ENCODE measurements at regions not wholly inside any gene's neighbourhood (a gene's known extent, or its start where the extent isn't known, plus 50 kb on each side); places are given as distances from the start of the nearest gene placed in this dataset.

- no peak for DNase-seq
These were observed 789.9 kb upstream of the IGFBP3 start for GRCh38 chr7:46710927-46711326.

DNA sequence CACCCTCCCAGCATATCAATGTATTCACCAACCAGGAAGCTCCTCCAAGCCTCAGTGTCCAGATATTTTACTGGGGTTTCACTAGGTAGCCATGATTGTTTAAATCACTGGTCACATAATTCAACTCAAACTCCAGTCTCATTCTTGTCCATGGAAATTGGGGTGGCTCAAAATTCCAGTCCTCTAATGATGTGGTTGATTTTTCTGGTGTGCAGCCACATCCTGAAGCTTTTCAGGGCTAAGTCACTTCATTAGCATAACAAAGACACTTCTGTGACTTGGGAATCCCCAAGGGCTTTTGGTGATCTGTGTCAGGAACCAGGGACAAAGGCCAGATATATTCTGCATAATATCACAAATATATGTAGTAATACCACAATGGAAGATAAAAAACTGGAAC is 786.9 kb upstream of the IGFBP3 start:
- DNase-seq = no peak

DNA sequence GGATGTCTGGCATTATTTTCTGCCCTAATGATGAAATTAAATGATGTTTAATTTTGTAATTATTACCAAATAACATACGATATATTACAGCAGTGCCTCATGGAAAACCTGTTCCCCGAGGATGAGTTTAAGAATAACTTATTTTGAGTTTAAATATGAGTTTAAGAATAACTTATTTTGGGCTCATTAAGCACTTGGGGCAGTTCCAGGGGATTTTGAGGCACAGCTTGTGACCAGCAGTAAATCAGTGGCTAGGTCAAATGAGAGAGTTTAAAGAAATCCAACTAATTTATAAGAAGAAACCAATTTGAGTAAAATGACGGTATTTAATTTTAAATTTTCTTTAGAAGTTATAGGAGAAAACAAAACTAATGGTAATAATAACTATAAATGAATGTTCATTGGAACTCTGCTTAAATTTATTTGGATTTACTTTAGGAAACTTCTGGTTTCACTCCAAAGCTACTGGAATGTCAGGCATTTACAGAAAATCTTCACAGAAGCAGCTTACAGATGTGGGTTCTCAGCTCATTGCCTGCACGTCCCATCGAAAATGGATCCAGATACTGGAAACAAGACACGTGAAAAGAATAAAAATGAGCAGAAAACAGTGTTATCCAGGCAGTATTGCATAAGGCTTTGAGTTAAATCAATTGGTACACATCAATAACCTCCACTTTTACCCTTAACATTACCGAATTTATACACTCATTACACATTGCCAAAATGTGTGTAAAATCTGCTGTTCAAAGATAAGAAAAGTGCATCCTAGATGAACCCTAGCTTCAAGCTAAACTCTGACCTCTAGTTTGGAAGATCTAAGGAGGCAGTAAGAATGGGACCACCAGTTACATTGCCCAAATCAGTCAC is 784.5 kb upstream of the IGFBP3 start:
- no peak for DNase-seq

GRCh38 chr7:46696741-46697140 is 775.7 kb upstream of the IGFBP3 start:
- no peak for DNase-seq

DNA sequence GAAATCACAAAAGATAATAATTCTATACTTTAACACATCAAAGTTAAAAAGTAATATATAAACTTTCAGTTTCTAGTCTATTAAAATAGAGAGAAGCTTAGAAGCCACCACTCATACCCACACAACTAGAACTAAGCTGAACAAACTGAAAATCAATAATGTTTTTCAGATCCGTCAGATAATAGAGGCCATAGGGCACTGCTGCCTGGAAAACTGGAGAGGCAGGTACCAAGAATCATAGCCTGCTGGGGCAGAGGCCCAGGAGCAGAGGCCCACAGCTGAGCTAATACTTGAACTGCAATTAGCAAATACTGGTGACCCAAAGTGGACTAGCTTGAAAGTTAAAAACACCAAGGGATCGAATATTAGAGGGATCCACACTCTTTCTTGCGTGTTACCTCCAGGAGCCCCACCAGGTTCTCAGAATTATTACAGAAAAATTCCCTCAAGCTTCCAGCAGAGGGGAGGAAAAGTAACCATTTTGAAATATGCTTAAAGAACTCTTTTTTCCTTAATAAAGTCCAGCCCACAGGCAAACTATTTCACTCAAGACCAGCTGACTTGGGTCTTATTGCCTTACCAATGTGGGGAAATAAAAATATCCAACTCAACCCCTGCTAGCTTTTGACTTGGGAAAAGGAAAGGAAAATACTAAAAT is 774.1 kb upstream of the IGFBP3 start:
- no peak for DNase-seq

DNA sequence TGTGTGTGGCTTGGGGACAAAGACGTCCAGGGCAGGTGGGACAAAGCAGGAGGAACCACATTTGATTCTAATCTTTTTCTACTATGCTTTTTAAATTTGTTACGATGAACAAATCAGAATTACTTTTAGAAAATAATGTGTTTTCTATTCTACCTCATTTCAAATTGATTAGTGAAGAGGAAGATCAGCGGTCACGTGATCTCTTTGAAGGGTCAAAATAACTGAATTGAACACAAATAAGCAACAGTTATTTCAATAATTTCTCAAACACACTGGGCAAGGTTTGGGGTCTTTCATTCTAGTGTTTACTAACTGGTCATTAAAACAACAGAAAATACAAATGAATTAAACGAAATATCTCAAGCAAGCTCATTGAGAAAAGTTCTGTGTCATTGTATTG is 773.0 kb upstream of the IGFBP3 start:
- no peak for DNase-seq

DNA sequence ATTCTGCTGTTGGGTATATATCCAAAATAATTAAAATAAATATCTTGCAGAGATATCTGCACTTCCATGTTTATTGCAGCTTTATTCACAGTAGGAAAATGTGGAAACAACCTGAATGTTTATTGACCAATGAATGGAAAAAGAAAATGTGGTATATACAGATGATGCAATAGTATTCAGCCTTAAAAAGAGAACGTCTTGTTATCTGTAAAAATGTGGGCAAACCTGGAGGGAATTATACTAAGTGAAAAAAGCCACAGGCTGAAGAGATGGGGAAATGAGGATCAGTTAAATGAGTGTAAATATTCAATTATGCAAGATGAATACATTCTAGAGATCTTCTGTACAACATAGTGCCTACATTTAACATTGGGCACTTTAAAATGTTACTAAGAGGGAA is 766.1 kb upstream of the IGFBP3 start:
- DNase-seq = no peak

GRCh38 chr7:46685051-46685450 is 764.0 kb upstream of the IGFBP3 start:
- no peak for DNase-seq

- DNase-seq = no peak
These were observed 762.0 kb upstream of the IGFBP3 start for GRCh38 chr7:46682836-46683624.

DNA sequence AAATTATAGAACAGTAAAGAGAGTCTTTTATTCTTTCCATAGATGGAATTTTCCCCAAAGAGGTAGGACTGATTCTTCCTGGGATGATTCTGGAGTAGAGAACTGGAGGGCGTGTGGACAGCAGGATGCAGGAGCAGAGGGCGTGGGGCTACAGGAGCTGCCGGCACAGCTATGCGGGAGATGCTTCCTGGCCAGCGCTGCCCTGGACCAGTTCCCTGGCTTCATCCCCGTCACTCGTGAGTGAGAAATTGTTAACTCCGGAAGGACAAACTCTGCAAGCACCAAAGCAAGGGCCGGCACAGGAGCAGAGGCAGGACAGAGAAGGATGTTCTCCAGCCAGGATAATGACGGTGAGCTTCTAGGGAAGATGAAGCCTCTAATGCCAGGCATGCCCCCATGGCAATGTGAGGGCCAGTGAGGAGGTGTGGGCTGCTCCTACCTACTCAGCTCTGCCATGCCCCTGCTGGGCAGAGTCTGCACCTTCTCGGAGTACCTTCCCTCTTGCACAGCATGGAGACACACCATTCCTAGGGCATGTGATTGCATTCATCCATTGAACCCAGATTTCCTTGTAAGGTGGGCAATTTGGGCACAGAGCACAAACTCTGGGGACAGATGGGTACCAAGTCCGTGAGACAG is 760.9 kb upstream of the IGFBP3 start:
- no peak for DNase-seq

DNA sequence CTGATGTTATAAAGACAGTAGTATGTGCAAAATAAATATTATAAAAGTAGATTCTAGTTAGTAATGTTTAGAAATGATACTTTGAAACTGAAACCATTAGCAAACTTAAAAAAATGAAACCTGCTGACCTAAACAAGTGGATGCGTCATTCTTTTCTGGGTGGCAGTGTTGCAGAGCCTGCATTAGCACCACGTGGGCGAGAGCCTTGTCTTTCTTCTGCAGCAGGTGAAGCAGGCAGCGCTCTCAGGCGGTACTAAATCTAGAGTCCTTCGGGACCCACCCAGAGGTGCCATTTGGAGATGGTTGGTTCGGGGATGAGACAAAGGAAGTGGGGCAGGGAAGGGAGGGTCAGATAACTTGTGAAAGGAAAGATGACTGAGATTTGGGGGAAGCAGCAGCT is 759.1 kb upstream of the IGFBP3 start:
- no peak for DNase-seq

- no peak for DNase-seq
These were observed 758.6 kb upstream of the IGFBP3 start for GRCh38 chr7:46679671-46680070.

- no peak for DNase-seq
These were observed 757.3 kb upstream of the IGFBP3 start for GRCh38 chr7:46678421-46678820.

DNA sequence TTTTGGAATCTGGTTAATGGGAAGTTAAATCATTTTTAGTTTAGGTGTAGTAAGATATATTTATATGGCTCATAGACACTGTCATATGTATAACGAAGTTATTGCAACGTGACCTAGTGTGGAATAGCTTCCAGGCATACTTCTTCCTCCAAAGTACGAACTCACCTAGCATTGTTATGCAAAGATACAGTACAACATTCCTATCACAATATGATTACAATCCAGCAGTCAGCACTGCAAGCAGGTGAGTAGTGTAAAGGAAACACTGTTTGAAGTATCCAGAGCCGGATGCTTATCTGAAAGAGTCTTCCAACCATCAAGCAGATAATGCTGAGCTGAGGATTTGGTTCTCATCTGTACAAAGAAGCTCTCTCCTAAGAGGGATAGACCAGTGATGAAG is 754.4 kb upstream of the IGFBP3 start:
- DNase-seq = no peak

GRCh38 chr7:46672861-46673260 is 751.8 kb upstream of the IGFBP3 start:
- DNase-seq = no peak

DNA sequence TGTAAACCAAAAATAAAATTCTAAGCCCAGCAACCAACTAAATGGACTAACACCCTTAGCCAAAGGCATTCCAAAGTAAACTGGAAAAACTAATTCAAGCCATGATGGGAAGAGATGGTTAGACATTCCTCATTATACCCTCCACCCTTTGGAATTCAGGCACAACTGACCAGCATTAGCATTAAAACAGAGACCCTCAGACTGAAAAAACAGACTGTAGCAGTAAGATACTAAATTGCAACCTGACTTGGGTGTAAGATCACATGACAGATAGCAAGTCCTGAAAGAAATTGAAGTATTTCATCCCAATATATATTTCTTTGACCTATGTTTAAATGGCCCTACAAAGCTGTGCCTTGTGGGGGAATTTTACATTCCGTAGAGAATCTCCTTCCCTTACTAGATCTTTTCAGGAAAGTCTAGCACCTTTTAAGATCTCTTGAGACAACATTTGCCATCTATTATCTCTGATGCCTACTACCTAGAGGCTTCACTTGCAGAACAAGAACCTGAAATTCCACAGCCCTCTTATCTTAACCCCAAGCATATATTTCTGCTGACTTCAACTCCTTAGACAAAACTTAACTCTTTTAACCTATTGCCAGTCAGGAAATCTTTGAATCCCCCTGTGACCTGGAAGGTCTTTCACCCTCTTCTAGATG is 750.2 kb upstream of the IGFBP3 start:
- DNase-seq = no peak

- no peak for DNase-seq
These were observed 748.0 kb upstream of the IGFBP3 start for GRCh38 chr7:46669028-46669427.

DNA sequence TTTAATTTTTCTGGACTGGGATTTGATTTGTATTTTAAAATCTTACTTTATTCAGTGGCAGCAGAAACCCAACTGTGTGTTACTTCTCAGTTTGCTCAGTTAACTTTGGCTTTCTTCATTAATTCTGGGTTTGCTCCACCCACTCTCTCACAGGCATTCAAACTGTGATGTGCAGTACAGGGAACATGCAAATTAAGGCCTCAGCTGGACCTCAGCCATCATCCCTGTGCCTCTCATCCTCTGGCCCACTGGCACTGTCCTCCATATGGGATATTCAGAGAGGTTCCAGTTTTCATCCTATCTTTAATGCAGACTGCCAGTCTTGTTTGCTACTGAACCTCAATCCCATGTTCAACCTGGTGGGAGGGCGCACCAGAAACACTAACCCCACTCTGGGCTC is 743.4 kb upstream of the IGFBP3 start:
- DNase-seq = no peak

GRCh38 chr7:46663025-46663424 is 742.0 kb upstream of the IGFBP3 start:
- DNase-seq = no peak

DNA sequence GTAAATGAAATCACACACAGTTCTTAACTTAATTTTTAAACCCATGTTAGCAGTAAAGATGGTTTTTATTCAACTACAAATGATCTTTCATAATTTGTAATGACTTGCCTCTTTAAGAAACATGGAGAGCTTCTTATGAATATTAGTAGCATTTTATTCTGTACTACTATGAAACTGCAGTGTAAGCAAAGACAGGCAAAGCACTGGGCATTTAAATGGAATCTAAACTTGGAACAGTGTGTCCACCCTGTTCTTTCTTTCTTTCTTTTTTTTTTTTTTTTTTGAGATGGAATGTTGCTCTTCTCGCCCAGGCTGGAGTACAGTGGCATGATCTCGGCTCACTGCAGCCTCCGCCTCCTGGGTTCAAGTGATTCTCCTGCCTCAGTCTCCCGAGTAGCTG is 740.4 kb upstream of the IGFBP3 start:
- no peak for DNase-seq

GRCh38 chr7:46660402-46660980 is 739.4 kb upstream of the IGFBP3 start:
- no peak for DNase-seq

DNA sequence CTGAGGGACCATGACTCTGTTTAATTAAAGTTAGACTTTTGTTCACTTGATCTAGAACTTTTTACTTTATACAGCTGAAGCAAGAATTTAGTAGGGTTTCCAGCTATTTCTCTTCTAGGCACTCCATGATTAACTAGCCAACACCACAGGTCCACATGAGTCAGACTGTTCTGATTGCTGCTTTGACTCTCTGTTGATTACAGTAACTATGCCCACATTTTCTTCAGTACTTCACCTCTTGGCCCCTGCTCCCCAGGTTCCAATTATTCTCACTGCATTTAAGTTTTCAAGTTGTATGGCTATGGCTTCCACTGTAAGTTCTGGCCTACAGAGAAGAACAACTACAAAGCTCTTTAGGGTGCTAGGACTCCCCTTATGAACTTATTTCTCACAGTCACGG is 737.2 kb upstream of the IGFBP3 start:
- no peak for DNase-seq
